Suppressor macrophage treated with lipopolysaccharide for 4 hours (primary cell): ENCODE measurements at regions not wholly inside any gene's neighbourhood (a gene's known extent, or its start where the extent isn't known, plus 50 kb on each side); places are given as distances from the start of the nearest gene placed in this dataset.

ENCODE experiments used
- DNase-seq: peaks from one replicate; pipeline ENCODE4 v3.0.0-alpha.2; 2020

- DNase-seq: no peak
Measured at GRCh38 chr10:7507887-7508726, 97.3 kb upstream of the SFMBT2 start.

GRCh38 chr10:7506571-7506970 is 95.7 kb upstream of the SFMBT2 start:
- DNase-seq: no peak

GRCh38 chr10:7505196-7505595 is 94.4 kb upstream of the SFMBT2 start:
- no peak for DNase-seq

GRCh38 chr10:7503190-7503589 is 92.4 kb upstream of the SFMBT2 start:
- no peak for DNase-seq

- no peak for DNase-seq
Measured at GRCh38 chr10:7501157-7501556, 90.3 kb upstream of the SFMBT2 start.

- DNase-seq: no peak
Measured at GRCh38 chr10:7498111-7498510, 87.3 kb upstream of the SFMBT2 start.

GRCh38 chr10:7493996-7494395 is 83.2 kb upstream of the SFMBT2 start:
- DNase-seq: no peak

GRCh38 chr10:7492660-7493046 is 81.8 kb upstream of the SFMBT2 start:
- peak; percentile 71 for DNase-seq

- DNase-seq: no peak
Measured at GRCh38 chr10:7491949-7492659, 81.3 kb upstream of the SFMBT2 start.

GRCh38 chr10:7491230-7491629 is 80.4 kb upstream of the SFMBT2 start:
- no peak for DNase-seq

GRCh38 chr10:7488418-7488829 is 77.6 kb upstream of the SFMBT2 start:
- DNase-seq: peak; percentile 33

- DNase-seq: no peak
Measured at GRCh38 chr10:7487528-7487927, 76.7 kb upstream of the SFMBT2 start.

- DNase-seq: no peak
Measured at GRCh38 chr10:7486528-7486927, 75.7 kb upstream of the SFMBT2 start.

GRCh38 chr10:7485799-7486198 is 75.0 kb upstream of the SFMBT2 start:
- no peak for DNase-seq

GRCh38 chr10:7485244-7485556 is 74.4 kb upstream of the SFMBT2 start:
- no peak for DNase-seq

GRCh38 chr10:7484456-7485243 is 73.8 kb upstream of the SFMBT2 start:
- no peak for DNase-seq

GRCh38 chr10:7483848-7484247 is 73.0 kb upstream of the SFMBT2 start:
- DNase-seq: no peak

- no peak for DNase-seq
Measured at GRCh38 chr10:7482992-7483391, 72.2 kb upstream of the SFMBT2 start.

GRCh38 chr10:7481368-7481765 is 70.5 kb upstream of the SFMBT2 start:
- DNase-seq: no peak

- DNase-seq: peak; percentile 68
Measured at GRCh38 chr10:7480742-7481367, 70.0 kb upstream of the SFMBT2 start.

GRCh38 chr10:7479861-7480598 is 69.2 kb upstream of the SFMBT2 start:
- no peak for DNase-seq

GRCh38 chr10:7478727-7479457 is 68.1 kb upstream of the SFMBT2 start:
- DNase-seq: no peak
